GM12864 (cell line): ENCODE measurements at regions not wholly inside any gene's neighbourhood (a gene's known extent, or its start where the extent isn't known, plus 50 kb on each side); places are given as distances from the start of the nearest gene placed in this dataset.

ENCODE experiments used
- DNase-seq: peaks from one replicate; pipeline ENCODE4 v3.0.0-alpha.2; 2011; ENCODE audit warnings: low read depth
- H3K4me3 ChIP-seq: 2 replicates; pipeline ENCODE4 v1.5.1; 2011; ENCODE audit warnings: mild to moderate bottlenecking, low read depth, low read length, control low read depth
- CTCF ChIP-seq: IDR thresholded peaks from 2 replicates; pipeline ENCODE4 v1.5.1; 2011; ENCODE audit warnings: low read depth, mild to moderate bottlenecking, moderate library complexity, low read length, control low read depth, inconsistent platforms; ENCODE audit errors: missing control alignments

- H3K4me3 ChIP-seq = no peak overlapping the region
- DNase-seq = no peak
- no peak for TF ChIP-seq CTCF
Measured at GRCh38 chr12:19849208-19849607, 409.9 kb downstream of the AEBP2 start.

- DNase-seq = no peak
- H3K4me3 ChIP-seq = no peak overlapping the region
- no peak for TF ChIP-seq CTCF
Measured at GRCh38 chr12:19850346-19851065, 411.2 kb downstream of the AEBP2 start.

- H3K4me3 ChIP-seq = no peak overlapping the region
- no peak for DNase-seq
- no peak for TF ChIP-seq CTCF
Measured at GRCh38 chr12:19852100-19852855, 413.0 kb downstream of the AEBP2 start.

- no peak overlapping the region for H3K4me3 ChIP-seq
- DNase-seq = no peak
- no peak for TF ChIP-seq CTCF
Measured at GRCh38 chr12:19855851-19856250, 416.6 kb downstream of the AEBP2 start.

- no peak overlapping the region for H3K4me3 ChIP-seq
- no peak for DNase-seq
- TF ChIP-seq CTCF = no peak
Measured at GRCh38 chr12:19856389-19856788, 417.1 kb downstream of the AEBP2 start.

GRCh38 chr12:19857204-19857603 is 417.9 kb downstream of the AEBP2 start:
- H3K4me3 ChIP-seq = no peak overlapping the region
- DNase-seq = no peak
- no peak for TF ChIP-seq CTCF

GRCh38 chr12:19867151-19867550 is 427.9 kb downstream of the AEBP2 start:
- no peak overlapping the region for H3K4me3 ChIP-seq
- no peak for DNase-seq
- TF ChIP-seq CTCF = no peak
